Esophagus squamous epithelium (tissue), 4 donors: ENCODE measurements at regions not wholly inside any gene's neighbourhood (a gene's known extent, or its start where the extent isn't known, plus 50 kb on each side); places are given as distances from the start of the nearest gene placed in this dataset.

ENCODE experiments used
- POLR2A ChIP-seq, 4 donors: fragments of 450-650 bp; IDR thresholded peaks; one replicate each; pipeline ENCODE4 v1.6.1; 2017; ENCODE audit warnings: antibody characterized with exemption in 4 of 4, mild to moderate bottlenecking in 4 of 4, moderate library complexity in 3 of 4
- TF ChIP-seq, protein P1 (sequence below), 6 experiments: fragments of 450-650 bp in 4 of 6; fragments of 200-600 bp in 2 of 6; sonication (generic) in 2 of 6; IDR thresholded peaks; one replicate each; pipeline ENCODE4 v1.5.1; 2016 to 2019; ENCODE audit warnings: antibody characterized with exemption in 6 of 6, mild to moderate bottlenecking in 4 of 6, moderate library complexity in 4 of 6

DNA sequence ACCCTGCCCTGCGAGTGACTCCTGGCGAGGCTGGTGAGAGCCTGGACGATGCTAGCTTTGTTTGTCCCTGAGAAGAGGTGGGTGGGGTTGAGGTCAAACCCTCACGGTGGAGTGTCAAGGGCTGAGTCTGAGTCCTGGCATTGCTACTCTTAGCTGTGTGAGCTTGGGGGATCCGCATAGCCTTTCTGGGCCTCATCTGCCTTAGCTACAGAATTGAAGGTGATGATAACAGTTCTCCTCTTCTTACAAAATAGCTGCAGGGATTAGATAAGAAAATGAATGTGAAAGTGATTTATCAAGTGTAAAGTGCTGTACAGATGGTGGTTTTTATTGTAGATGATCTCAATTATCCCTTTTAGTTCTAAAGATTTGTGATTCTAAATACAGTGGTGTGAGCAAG is 144.6 kb downstream of the LPIN1 start:
- TF ChIP-seq, protein P1, sequence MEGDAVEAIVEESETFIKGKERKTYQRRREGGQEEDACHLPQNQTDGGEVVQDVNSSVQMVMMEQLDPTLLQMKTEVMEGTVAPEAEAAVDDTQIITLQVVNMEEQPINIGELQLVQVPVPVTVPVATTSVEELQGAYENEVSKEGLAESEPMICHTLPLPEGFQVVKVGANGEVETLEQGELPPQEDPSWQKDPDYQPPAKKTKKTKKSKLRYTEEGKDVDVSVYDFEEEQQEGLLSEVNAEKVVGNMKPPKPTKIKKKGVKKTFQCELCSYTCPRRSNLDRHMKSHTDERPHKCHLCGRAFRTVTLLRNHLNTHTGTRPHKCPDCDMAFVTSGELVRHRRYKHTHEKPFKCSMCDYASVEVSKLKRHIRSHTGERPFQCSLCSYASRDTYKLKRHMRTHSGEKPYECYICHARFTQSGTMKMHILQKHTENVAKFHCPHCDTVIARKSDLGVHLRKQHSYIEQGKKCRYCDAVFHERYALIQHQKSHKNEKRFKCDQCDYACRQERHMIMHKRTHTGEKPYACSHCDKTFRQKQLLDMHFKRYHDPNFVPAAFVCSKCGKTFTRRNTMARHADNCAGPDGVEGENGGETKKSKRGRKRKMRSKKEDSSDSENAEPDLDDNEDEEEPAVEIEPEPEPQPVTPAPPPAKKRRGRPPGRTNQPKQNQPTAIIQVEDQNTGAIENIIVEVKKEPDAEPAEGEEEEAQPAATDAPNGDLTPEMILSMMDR (IDR thresholded peaks at IDR 0.05): no peak
- TF ChIP-seq POLR2A (IDR thresholded peaks at IDR 0.05): no peak
